SK-N-SH (cell line): ENCODE measurements at regions not wholly inside any gene's neighbourhood (a gene's known extent, or its start where the extent isn't known, plus 50 kb on each side); places are given as distances from the start of the nearest gene placed in this dataset.

Experiments used
- CTCF ChIA-PET: fragments of 300-600, 350-600 bp; formaldehyde crosslinking; extraction: SDS; loops from one replicate; lab custom pipeline; 2021; lab: Yijun Ruan, JAX
- POLR2A ChIA-PET: fragments of 350-600 bp; sonication (Branson Sonifier 250); formaldehyde crosslinking; extraction: SDS; loops from one replicate; lab custom pipeline; 2020; ENCODE audit warnings: antibody characterized with exemption, inconsistent platforms; lab: Yijun Ruan, JAX
- DNase-seq: peaks from one replicate; pipeline ENCODE4 v3.0.0; 2012
- H2AFZ ChIP-seq: fragments of 200-600 bp; sonication (generic); 2 replicates; pipeline ENCODE4 v1.8.1; 2016; ENCODE audit warnings: antibody characterized with exemption, mild to moderate bottlenecking, low read depth
- H3F3A ChIP-seq: fragments of 200-600 bp; sonication (generic); replicated peaks from 2 replicates; pipeline ENCODE3; 2016; ENCODE audit warnings: antibody characterized with exemption, mild to moderate bottlenecking; ENCODE audit not compliant: insufficient read depth
- H3K27ac ChIP-seq, 2 experiments: fragments of 200-500 bp in 1 of 2; fragments of 200-600 bp in 1 of 2; sonication (Bioruptor generic) in 1 of 2; sonication (generic), shearing (Covaris generic) in 1 of 2; 2 replicates each; pipeline versions ENCODE4 v1.5.1 to v1.6.1; 2014 to 2016; ENCODE audit warnings: low read depth in 2 of 2, inconsistent platforms in 1 of 2, low read length in 1 of 2, mild to moderate bottlenecking in 1 of 2, mixed read lengths in 1 of 2
- H3K27me3 ChIP-seq: fragments of 200-600 bp; sonication (generic), shearing (Covaris generic); 2 replicates; pipeline ENCODE4 v1.6.1; 2016; ENCODE audit warnings: mixed run types; ENCODE audit not compliant: insufficient read depth
- H3K36me3 ChIP-seq, 2 experiments: fragments of 200-500 bp in 1 of 2; fragments of 200-600 bp in 1 of 2; sonication (Bioruptor generic) in 1 of 2; sonication (generic) in 1 of 2; replicated peaks in 1 of 2; 2 replicates each; pipeline versions ENCODE3 to v1.5.1; 2014 to 2016; ENCODE audit warnings: low read length in 1 of 2, mild to moderate bottlenecking in 1 of 2; ENCODE audit not compliant: insufficient read depth in 2 of 2, control insufficient read depth in 1 of 2
- H3K4me1 ChIP-seq, 2 experiments: fragments of 200-500 bp in 1 of 2; fragments of 200-600 bp in 1 of 2; sonication (Bioruptor generic) in 1 of 2; sonication (generic), shearing (Covaris generic) in 1 of 2; 2 replicates each; pipeline versions ENCODE4 v1.5.1 to v1.6.1; 2014 to 2016; ENCODE audit warnings: low read depth in 1 of 2, low read length in 1 of 2, mixed run types in 1 of 2; ENCODE audit not compliant: insufficient read depth in 2 of 2, control insufficient read depth in 1 of 2
- H3K4me2 ChIP-seq: fragments of 200-600 bp; sonication (generic), shearing (Covaris generic); 2 replicates; pipeline ENCODE4 v1.6.1; 2017; ENCODE audit warnings: mixed run types
- H3K4me3 ChIP-seq, 2 experiments: fragments of 200-500 bp in 1 of 2; fragments of 200-600 bp in 1 of 2; sonication (Bioruptor generic) in 1 of 2; sonication (generic), shearing (Covaris generic) in 1 of 2; 2 replicates each; pipeline versions ENCODE4 v1.5.1 to v1.8.1; 2014 to 2016; ENCODE audit warnings: low read depth in 2 of 2, inconsistent platforms in 1 of 2, low read length in 1 of 2, mild to moderate bottlenecking in 1 of 2, mixed read lengths in 1 of 2, moderate library complexity in 1 of 2
- H3K79me2 ChIP-seq: fragments of 200-600 bp; sonication (generic); 2 replicates; pipeline ENCODE4 v1.8.1; 2017; ENCODE audit warnings: mild to moderate bottlenecking; ENCODE audit not compliant: insufficient read depth
- H3K9ac ChIP-seq: fragments of 200-600 bp; sonication (generic); 2 replicates; pipeline ENCODE4 v1.6.1; 2017; ENCODE audit warnings: mixed run types
- H3K9me2 ChIP-seq: fragments of 200-600 bp; sonication (generic); 2 replicates; pipeline ENCODE4 v1.6.1; 2017; ENCODE audit warnings: mixed run types
- H3K9me3 ChIP-seq: fragments of 200-600 bp; sonication (generic); 2 replicates; pipeline ENCODE4 v1.6.1; 2017; ENCODE audit warnings: mixed run types, mild to moderate bottlenecking, moderate library complexity
- H4K20me1 ChIP-seq: fragments of 200-600 bp; sonication (generic); 2 replicates; pipeline ENCODE4 v1.6.1; 2017; ENCODE audit warnings: mild to moderate bottlenecking, mixed run types; ENCODE audit not compliant: insufficient read depth
- EP300 ChIP-seq, 2 experiments: IDR thresholded peaks; 2 replicates each; pipeline versions ENCODE4 v1.4.0 to v1.6.1; 2012; ENCODE audit warnings: borderline replicate concordance in 1 of 2, low read depth in 1 of 2, low read length in 1 of 2
- FOXJ3 ChIP-seq: sonication (generic); formaldehyde crosslinking; IDR thresholded peaks from 2 replicates; pipeline ENCODE4 v1.5.1; 2020; ENCODE audit warnings: mild to moderate bottlenecking, missing genetic modification reagents
- GABPA ChIP-seq: IDR thresholded peaks from 2 replicates; pipeline ENCODE4 v1.4.0; 2012; ENCODE audit warnings: low read depth, mild to moderate bottlenecking
- GATA2 ChIP-seq: sonication (generic); formaldehyde crosslinking; IDR thresholded peaks from 2 replicates; pipeline ENCODE4 v1.5.0; 2020; ENCODE audit warnings: mild to moderate bottlenecking, missing genetic modification reagents
- JUND ChIP-seq: IDR thresholded peaks from 2 replicates; pipeline ENCODE4 v1.4.0; 2012
- NFIC ChIP-seq: IDR thresholded peaks from 2 replicates; pipeline ENCODE4 v1.4.0; 2012; ENCODE audit warnings: borderline replicate concordance
- NRF1 ChIP-seq: IDR thresholded peaks from 2 replicates; pipeline ENCODE4 v1.6.1; 2012; ENCODE audit warnings: low read depth, mild to moderate bottlenecking, low read length
- PBX3 ChIP-seq: IDR thresholded peaks from 2 replicates; pipeline ENCODE4; 2012
- RCOR1 ChIP-seq: fragments of 150-350 bp; IDR thresholded peaks from 2 replicates; pipeline ENCODE4 v1.6.1; 2017; ENCODE audit warnings: antibody characterized with exemption, low read length
- REST ChIP-seq: IDR thresholded peaks from 2 replicates; pipeline ENCODE4 v1.6.1; 2012; ENCODE audit warnings: mild to moderate bottlenecking, low read depth, low read length, moderate library complexity
- SIN3A ChIP-seq: IDR thresholded peaks from 2 replicates; pipeline ENCODE4 v1.6.1; 2012; ENCODE audit warnings: low read depth, mild to moderate bottlenecking, low read length, moderate library complexity, borderline replicate concordance
- TCF12 ChIP-seq: IDR thresholded peaks from 2 replicates; pipeline ENCODE4 v1.4.0; 2012
- USF1 ChIP-seq: IDR thresholded peaks from 2 replicates; pipeline ENCODE4 v1.4.0; 2012; ENCODE audit warnings: low read depth, borderline replicate concordance
- WGBS: methylation state at CpG from one replicate; pipeline ENCODE4 v1.1.6; 2017; ENCODE audit warnings: low lambda C conversion rate; 5-methylcytosine and 5-hydroxymethylcytosine counted together

- TF ChIP-seq REST (no peak), FOXJ3 (CRISPR knock-in tag) (no peak), TCF12 (no peak), SIN3A (no peak), RCOR1 (no peak)
Observed at GRCh38 chr17:33797181-33797580, 457.9 kb upstream of the CCL2 start (continued).

GRCh38 chr17:33798308-33798707 lies 456.8 kb upstream of the CCL2 start:
- no peaks in the 10 kb centered on the region for H3K36me3 ChIP-seq
- H3K4me3 ChIP-seq = no peak overlapping the region
- no peak for DNase-seq
- no peaks in the 10 kb centered on the region for H3K79me2 ChIP-seq
- H3K27ac ChIP-seq = no peak overlapping the region
- no peak overlapping the region for H2AFZ ChIP-seq
- no peak for TF ChIP-seq GATA2 (CRISPR knock-in tag)
- no peak for TF ChIP-seq GABPA
- no peak for TF ChIP-seq EP300 (IDR thresholded peaks at IDR 0.05; ENCODE audit: borderline replicate concordance in 1 of 2, low read depth in 1 of 2, low read length in 1 of 2)
- no peak for TF ChIP-seq JUND
- TF ChIP-seq RCOR1 = no peak
- no peak for TF ChIP-seq NRF1
- ChIA-PET CTCF (interaction anchor here (0.7 to 3.1 kb wide), 2 partner anchors 20 to 348 kb away, joined by 3 to 10 read pairs; no protein-coding TSS in a partner anchor), POLR2A (no interaction called here)
- H4K20me1 ChIP-seq = no peaks in the 10 kb centered on the region
- no peaks in the 10 kb centered on the region for H3K27me3 ChIP-seq
- H3K9ac ChIP-seq = no peak overlapping the region
- 38% methylated on average over 5 of the region's 5 CpGs for WGBS
- H3K9me2 ChIP-seq = no peaks in the 10 kb centered on the region
- no peak overlapping the region for H3K4me2 ChIP-seq
- no peaks in the 10 kb centered on the region for H3K9me3 ChIP-seq
- H3F3A ChIP-seq = no peaks in the 10 kb centered on the region
- H3K4me1 ChIP-seq = no peaks in the 10 kb centered on the region

GRCh38 chr17:33802349-33803198 lies 452.5 kb upstream of the CCL2 start:
- WGBS = 31% methylated on average over 10 of the region's 10 CpGs

More at GRCh38 chr17:33802349-33803198, 452.5 kb upstream of the CCL2 start:
- no peaks in the 10 kb centered on the region for H4K20me1 ChIP-seq
- DNase-seq = no peak
- H3K9me2 ChIP-seq = no peaks in the 10 kb centered on the region
- no peaks in the 10 kb centered on the region for H3K27me3 ChIP-seq
- no peak overlapping the region for H3K9ac ChIP-seq
- ChIA-PET POLR2A (no interaction called here), CTCF (interaction anchor here (1.6 kb wide), 1 partner anchor 559 kb away, joined by 3 read pairs; no protein-coding TSS in a partner anchor)
- peaks cover 0 to 6% of the 10 kb centered on the region in 2 experiments; a peak in 1 of 4 replicates for H3K4me1 ChIP-seq
- H3K27ac ChIP-seq = no peak overlapping the region
- H3K9me3 ChIP-seq = no peaks in the 10 kb centered on the region
- no peak overlapping the region for H3K4me2 ChIP-seq
- no peak for TF ChIP-seq USF1
- no peak for TF ChIP-seq PBX3
- no peak for TF ChIP-seq NFIC
- no peak overlapping the region for H3K4me3 ChIP-seq
- H2AFZ ChIP-seq = no peak overlapping the region
- no peaks in the 10 kb centered on the region for H3K36me3 ChIP-seq
- no peaks in the 10 kb centered on the region for H3K79me2 ChIP-seq
- H3F3A ChIP-seq = no peaks in the 10 kb centered on the region
